Neuronal stem cell (in vitro differentiated cells): ENCODE measurements at regions not wholly inside any gene's neighbourhood (a gene's known extent, or its start where the extent isn't known, plus 50 kb on each side); places are given as distances from the start of the nearest gene placed in this dataset.
"Not testable (repeated sequence)": the region's sequence is repeated elsewhere in the genome, so short reads cannot be mapped to it uniquely, and the experiment has no call there.

Experiments used
- DNase-seq: peaks from one replicate; pipeline ENCODE4 v3.0.0-alpha.2; 2013; ENCODE audit warnings: low spot score
- H2AFZ ChIP-seq: one replicate; pipeline ENCODE4 v1.6.1; 2013; ENCODE audit warnings: mild to moderate bottlenecking, low read length, inconsistent platforms
- H2AK5ac ChIP-seq: 2 replicates; pipeline ENCODE4 v1.6.1; 2013; ENCODE audit warnings: low read depth, mild to moderate bottlenecking, inconsistent platforms, low read length, moderate library complexity, mixed read lengths
- H2BK120ac ChIP-seq: 2 replicates; pipeline ENCODE4 v1.6.1; 2013; ENCODE audit warnings: low read depth, mild to moderate bottlenecking, inconsistent platforms, low read length, moderate library complexity, mixed read lengths
- H2BK12ac ChIP-seq: one replicate; pipeline ENCODE4 v1.6.1; 2013; ENCODE audit warnings: low read length, inconsistent platforms
- H2BK15ac ChIP-seq: 2 replicates; pipeline ENCODE4 v1.6.1; 2013; ENCODE audit warnings: mild to moderate bottlenecking, low read length, inconsistent platforms, mixed read lengths
- H2BK5ac ChIP-seq: one replicate; pipeline ENCODE4 v1.6.1; 2013; ENCODE audit warnings: inconsistent platforms, mild to moderate bottlenecking, low read length, moderate library complexity
- H3K14ac ChIP-seq: one replicate; pipeline ENCODE4 v1.6.1; 2013; ENCODE audit warnings: low read length, inconsistent platforms
- H3K18ac ChIP-seq: 2 replicates; pipeline ENCODE4 v1.6.1; 2013; ENCODE audit warnings: low read length, inconsistent platforms
- H3K23ac ChIP-seq: 2 replicates; pipeline ENCODE4 v1.6.1; 2013; ENCODE audit warnings: low read depth, mild to moderate bottlenecking, mixed read lengths, low read length, inconsistent platforms; ENCODE audit not compliant: poor library complexity
- H3K27ac ChIP-seq: replicated peaks from 3 replicates; pipeline ENCODE4 v1.5.1; 2013; ENCODE audit warnings: low read length, inconsistent platforms
- H3K27me3 ChIP-seq, 3 experiments: 2 replicates each; pipeline ENCODE4 v1.6.1; 2013; ENCODE audit warnings: low read length in 3 of 3, mild to moderate bottlenecking in 2 of 3, inconsistent platforms in 1 of 3, low read depth in 1 of 3, mixed read lengths in 1 of 3, moderate library complexity in 1 of 3; ENCODE audit not compliant: control insufficient read depth in 3 of 3, insufficient read depth in 3 of 3
- H3K36me3 ChIP-seq, 2 donors: replicated peaks in 1 of 2; 2 replicates each; pipeline ENCODE4 v1.6.1; 2013; ENCODE audit warnings: low read length in 2 of 2; ENCODE audit not compliant: control insufficient read depth in 2 of 2, insufficient read depth in 2 of 2
- H3K4ac ChIP-seq: 2 replicates; pipeline ENCODE4 v1.6.1; 2013; ENCODE audit warnings: inconsistent platforms, mild to moderate bottlenecking, low read length, moderate library complexity
- H3K4me1 ChIP-seq, 2 donors: 1 replicate in 1 of 2; 2 replicates in 1 of 2; pipeline ENCODE4 v1.6.1; 2013; ENCODE audit warnings: low read length in 2 of 2, low read depth in 1 of 2; ENCODE audit not compliant: control insufficient read depth in 2 of 2, insufficient read depth in 1 of 2
- H3K4me2 ChIP-seq: one replicate; pipeline ENCODE4 v1.6.1; 2013; ENCODE audit warnings: mild to moderate bottlenecking, low read length, inconsistent platforms; ENCODE audit not compliant: insufficient read depth, poor library complexity, severe bottlenecking
- H3K4me3 ChIP-seq, 2 donors: 2 replicates each; pipeline ENCODE4 v1.5.1; 2013; ENCODE audit warnings: low read length in 2 of 2, mild to moderate bottlenecking in 2 of 2, inconsistent platforms in 1 of 2, moderate library complexity in 1 of 2
- H3K79me1 ChIP-seq: one replicate; pipeline ENCODE4 v1.6.1; 2013; ENCODE audit warnings: low read depth, mild to moderate bottlenecking, inconsistent platforms, low read length, moderate library complexity
- H3K9ac ChIP-seq: one replicate; pipeline ENCODE4 v1.6.1; 2013; ENCODE audit warnings: mild to moderate bottlenecking, low read depth, low read length, inconsistent platforms; ENCODE audit not compliant: poor library complexity
- H3K9me3 ChIP-seq, 2 donors: replicated peaks in 1 of 2; 2 replicates each; pipeline versions ENCODE3 to v1.6.1; 2013; ENCODE audit warnings: low read length in 2 of 2, mild to moderate bottlenecking in 2 of 2, inconsistent platforms in 1 of 2, low read depth in 1 of 2, mixed read lengths in 1 of 2, moderate library complexity in 1 of 2; ENCODE audit not compliant: control insufficient read depth in 2 of 2, insufficient read depth in 1 of 2
- H4K8ac ChIP-seq: one replicate; pipeline ENCODE4 v1.6.1; 2013; ENCODE audit warnings: low read depth, mild to moderate bottlenecking, inconsistent platforms, low read length, moderate library complexity
- H4K91ac ChIP-seq: one replicate; pipeline ENCODE4 v1.6.1; 2013; ENCODE audit warnings: low read length, low read depth, mild to moderate bottlenecking, inconsistent platforms; ENCODE audit not compliant: poor library complexity
- WGBS, 2 donors: extraction: QIAGEN DNeasy Blood & Tissue Kit; methylation state at CpG; one replicate each; pipeline ENCODE4 v1.1.7; 2013; ENCODE audit warnings: missing lambda C conversion rate in 2 of 2, mixed read lengths in 1 of 2; ENCODE audit not compliant: insufficient read length in 2 of 2, insufficient replicate concordance in 1 of 2; ENCODE audit errors: extremely low coverage in 2 of 2; 5-methylcytosine and 5-hydroxymethylcytosine counted together

- H3K14ac ChIP-seq, result no peak overlapping the region
- H3K18ac ChIP-seq, result no peak overlapping the region
- H2BK120ac ChIP-seq, result no peak overlapping the region
- no peaks in the 10 kb centered on the region for H3K27me3 ChIP-seq
- H2BK12ac ChIP-seq, result no peak overlapping the region
- no peak overlapping the region for H4K8ac ChIP-seq
- no peaks in the 10 kb centered on the region for H3K4me1 ChIP-seq
- no peak overlapping the region for H2AK5ac ChIP-seq
- no peak overlapping the region for H3K27ac ChIP-seq
- no peak overlapping the region for H2BK5ac ChIP-seq
- no peak overlapping the region for H2BK15ac ChIP-seq
- no peak overlapping the region for H4K91ac ChIP-seq
- no CpG with 5 or more reads among the region's 13 CpGs for WGBS, 2 donors
- H3K4me2 ChIP-seq, result no peak overlapping the region
- H3K9ac ChIP-seq, result no peak overlapping the region
- H3K23ac ChIP-seq, result no peak overlapping the region
- no peaks in the 10 kb centered on the region for H3K79me1 ChIP-seq
- DNase-seq, result no peak
- no peak overlapping the region for H2AFZ ChIP-seq
- no peak overlapping the region for H3K4me3 ChIP-seq
- no peak overlapping the region for H3K4ac ChIP-seq
- no peaks in the 10 kb centered on the region for H3K9me3 ChIP-seq
- no peaks in the 10 kb centered on the region for H3K36me3 ChIP-seq
Observed at GRCh38 chr4:154152546-154152945, 339.1 kb downstream of the DCHS2 start.

- H3K9me3 ChIP-seq, H2BK5ac ChIP-seq, H3K27ac ChIP-seq, H2BK120ac ChIP-seq, H3K14ac ChIP-seq, H2AK5ac ChIP-seq, H2BK12ac ChIP-seq, H2BK15ac ChIP-seq, DNase-seq, H3K4me2 ChIP-seq, H3K9ac ChIP-seq, H3K36me3 ChIP-seq, H3K79me1 ChIP-seq, H3K23ac ChIP-seq, H3K18ac ChIP-seq, H2AFZ ChIP-seq, H3K4me1 ChIP-seq, H3K4me3 ChIP-seq, H3K27me3 ChIP-seq, H4K8ac ChIP-seq, H4K91ac ChIP-seq, H3K4ac ChIP-seq: not testable (repeated sequence)
- WGBS, 2 donors, result no CpG with 5 or more reads among the region's 5 CpGs
Observed at GRCh38 chr4:154149236-154149635, 342.4 kb downstream of the DCHS2 start.

GRCh38 chr4:154143720-154144119 lies 347.9 kb downstream of the DCHS2 start:
- Histone ChIP-seq H2BK5ac (no peak overlapping the region), H2BK12ac (no peak overlapping the region)
- no CpG with 5 or more reads among the region's 6 CpGs for WGBS, 2 donors

GRCh38 chr4:154142664-154143063 lies 348.9 kb downstream of the DCHS2 start:
- H3K18ac ChIP-seq, result no peak overlapping the region

More at GRCh38 chr4:154143720-154144119, 347.9 kb downstream of the DCHS2 start:
- Histone ChIP-seq H2BK120ac (no peak overlapping the region), H3K23ac (no peak overlapping the region), H2AFZ (no peak overlapping the region), H3K4me3 (no peak overlapping the region), H3K9me3 (no peaks in the 10 kb centered on the region), H4K8ac (no peak overlapping the region), H2BK15ac (no peak overlapping the region), H3K4me1 (peaks cover 0 to 2% of the 10 kb centered on the region in 2 donors), H3K18ac (no peak overlapping the region), H3K36me3 (no peaks in the 10 kb centered on the region), H3K27me3 (no peaks in the 10 kb centered on the region), H3K4me2 (no peak overlapping the region), H3K9ac (no peak overlapping the region), H4K91ac (no peak overlapping the region), H3K27ac (no peak overlapping the region), H3K79me1 (no peaks in the 10 kb centered on the region), H3K14ac (no peak overlapping the region), H3K4ac (no peak overlapping the region), H2AK5ac (no peak overlapping the region)
- DNase-seq, result no peak

More at GRCh38 chr4:154142664-154143063, 348.9 kb downstream of the DCHS2 start:
- no peak overlapping the region for H2BK15ac ChIP-seq
- H3K4me2 ChIP-seq, result no peak overlapping the region
- WGBS, 2 donors, result no CpG with 5 or more reads among the region's 2 CpGs
- no peak overlapping the region for H4K8ac ChIP-seq
- H3K4me1 ChIP-seq, result peaks cover 0 to 2% of the 10 kb centered on the region in 2 donors
- no peak overlapping the region for H2BK5ac ChIP-seq
- no peaks in the 10 kb centered on the region for H3K79me1 ChIP-seq
- no peak overlapping the region for H2AK5ac ChIP-seq
- no peaks in the 10 kb centered on the region for H3K9me3 ChIP-seq
- no peak overlapping the region for H3K27ac ChIP-seq
- H4K91ac ChIP-seq, result no peak overlapping the region
- no peaks in the 10 kb centered on the region for H3K27me3 ChIP-seq
- H3K36me3 ChIP-seq, result no peaks in the 10 kb centered on the region
- H2BK12ac ChIP-seq, result no peak overlapping the region
- no peak overlapping the region for H2BK120ac ChIP-seq
- H3K4ac ChIP-seq, result no peak overlapping the region
- no peak overlapping the region for H2AFZ ChIP-seq
- no peak overlapping the region for H3K4me3 ChIP-seq
- no peak overlapping the region for H3K14ac ChIP-seq
- no peak for DNase-seq
- H3K9ac ChIP-seq, result no peak overlapping the region
- no peak overlapping the region for H3K23ac ChIP-seq
